Fibroblast of the conjunctiva (primary cell): ENCODE measurements at regions not wholly inside any gene's neighbourhood (a gene's known extent, or its start where the extent isn't known, plus 50 kb on each side); places are given as distances from the start of the nearest gene placed in this dataset.
"Not testable (repeated sequence)": the region's sequence is repeated elsewhere in the genome, so short reads cannot be mapped to it uniquely, and the experiment has no call there.

Experiments
- DNase-seq: peaks from one replicate; pipeline ENCODE4 v3.0.0-alpha.2; 2010; ENCODE audit warnings: low read depth

DNA sequence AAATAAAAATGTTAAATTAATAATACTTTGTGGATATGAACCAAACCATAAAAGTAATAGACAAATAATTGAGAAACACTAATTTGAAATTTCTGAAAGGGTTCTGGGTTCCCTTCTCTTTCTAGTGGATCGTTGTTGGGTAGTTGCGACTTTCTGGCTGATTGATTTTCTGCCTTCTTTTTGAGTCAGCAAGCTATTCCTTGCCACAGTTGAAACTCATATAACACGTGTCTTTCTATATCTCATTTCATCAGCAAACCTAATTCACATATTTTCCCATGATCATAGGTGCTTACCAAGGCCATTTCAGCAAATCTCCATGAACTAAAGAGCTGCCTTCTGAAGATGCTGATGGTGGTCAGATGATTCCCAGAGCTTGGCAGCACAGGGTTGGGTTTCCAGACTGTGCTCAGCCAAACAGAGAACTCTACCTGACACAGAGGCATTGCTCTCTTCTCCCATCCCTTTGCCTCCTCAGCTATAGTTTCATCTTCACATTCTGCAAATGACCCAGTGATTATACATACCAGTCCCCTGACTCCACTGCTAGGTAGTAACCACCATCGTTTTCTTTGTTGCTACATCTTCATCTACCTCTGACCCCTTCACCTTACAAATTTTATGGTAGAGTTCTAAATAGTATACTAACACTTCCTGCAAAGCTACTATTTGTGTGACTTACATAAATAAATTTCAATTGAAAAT is 383.9 kb upstream of the DPH6 start:
- DNase-seq = no peak

GRCh38 chr15:35931799-35932341 is 385.9 kb upstream of the DPH6 start:
- no peak for DNase-seq

DNA sequence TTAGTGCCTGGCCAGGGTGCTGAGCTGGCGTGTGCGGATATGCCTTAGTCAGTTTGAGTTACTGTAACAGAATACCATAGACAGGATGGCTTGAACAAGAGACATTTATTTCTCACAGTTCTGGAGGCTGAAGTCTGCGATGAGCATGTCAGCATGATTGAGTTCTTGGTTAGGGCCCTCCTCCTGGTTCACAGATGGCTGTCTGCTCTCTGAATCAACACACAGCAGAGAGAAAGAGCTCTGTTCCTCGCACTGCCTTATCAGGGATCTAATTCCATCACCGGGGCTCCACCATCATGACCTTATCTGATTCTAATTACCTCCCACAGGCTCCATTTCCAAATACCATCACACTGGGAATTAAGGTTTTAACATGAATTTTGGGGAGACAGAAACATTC is 386.6 kb upstream of the DPH6 start:
- DNase-seq = no peak

DNA sequence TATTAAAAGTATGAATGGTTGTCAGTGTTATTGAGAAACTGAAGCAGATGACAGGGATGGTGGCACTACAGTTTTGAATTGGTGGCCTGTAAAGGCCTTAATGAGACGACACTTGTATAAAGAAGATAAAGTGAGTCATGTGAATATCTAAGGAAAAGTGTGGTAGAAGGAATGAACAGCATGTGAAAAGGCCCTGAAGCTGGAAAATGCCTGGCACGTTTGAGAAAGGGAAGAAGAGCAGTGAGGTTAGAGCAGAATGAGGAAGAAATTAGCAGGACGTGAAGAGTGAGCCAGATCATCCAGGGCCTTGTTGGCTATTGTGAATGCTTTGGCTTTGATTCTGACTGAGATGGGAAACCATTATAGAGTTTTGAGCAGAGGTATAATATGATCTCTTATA is 387.6 kb upstream of the DPH6 start:
- no peak for DNase-seq

- no peak for DNase-seq
Observed at GRCh38 chr15:35934383-35935049, 388.6 kb upstream of the DPH6 start.

GRCh38 chr15:35936284-35936683 is 390.3 kb upstream of the DPH6 start:
- no peak for DNase-seq

DNA sequence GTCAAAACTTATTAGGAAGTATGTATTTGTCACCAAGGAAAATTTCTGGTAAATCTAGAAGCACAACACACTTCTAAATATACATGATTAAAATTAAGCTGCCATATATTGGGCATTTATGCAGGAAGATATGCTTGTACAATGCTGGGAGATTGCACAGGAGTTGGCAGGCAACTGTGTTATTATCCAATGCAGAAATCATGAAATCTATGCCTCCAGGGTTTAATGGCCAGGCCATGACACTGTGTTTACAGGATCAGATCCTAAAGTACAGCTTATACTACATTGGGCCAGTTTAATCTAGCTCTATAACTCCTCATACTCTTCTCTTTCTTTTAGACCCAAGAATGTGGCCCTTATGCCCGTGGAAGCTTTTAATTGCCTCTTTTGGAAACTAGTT is 391.4 kb upstream of the DPH6 start:
- DNase-seq = no peak

- DNase-seq = no peak
Observed at GRCh38 chr15:35944945-35945585, 399.1 kb upstream of the DPH6 start.

GRCh38 chr15:35953424-35953823 is 407.5 kb upstream of the DPH6 start:
- DNase-seq = no peak

DNA sequence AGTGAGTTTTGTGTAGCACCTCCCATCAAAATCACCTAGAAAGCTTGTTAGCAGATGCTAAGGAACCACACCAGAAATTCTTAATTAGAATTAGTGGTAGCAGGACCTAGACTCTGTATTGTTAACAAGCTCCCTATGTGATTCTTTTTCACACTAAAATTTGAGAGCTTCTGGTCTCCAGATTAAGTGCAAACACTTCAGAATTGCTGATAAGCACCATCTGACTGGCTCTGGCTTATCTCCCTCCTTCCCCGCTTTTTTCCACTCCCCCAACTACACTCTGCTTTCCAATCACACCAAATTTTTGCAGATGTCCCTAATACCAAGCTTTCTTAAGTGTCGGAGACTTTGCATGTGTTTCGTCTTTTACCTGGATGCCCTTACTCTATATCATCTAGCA is 410.1 kb upstream of the DPH6 start:
- no peak for DNase-seq

- no peak for DNase-seq
Observed at GRCh38 chr15:35958021-35958420, 412.1 kb upstream of the DPH6 start.

GRCh38 chr15:35958975-35959374 is 413.0 kb upstream of the DPH6 start:
- DNase-seq = no peak

GRCh38 chr15:35963326-35963725 is 417.4 kb upstream of the DPH6 start:
- DNase-seq = no peak

- DNase-seq = no peak
Observed at GRCh38 chr15:35966781-35967180, 420.8 kb upstream of the DPH6 start.

GRCh38 chr15:35967968-35968367 is 422.0 kb upstream of the DPH6 start:
- DNase-seq = not testable (repeated sequence)

DNA sequence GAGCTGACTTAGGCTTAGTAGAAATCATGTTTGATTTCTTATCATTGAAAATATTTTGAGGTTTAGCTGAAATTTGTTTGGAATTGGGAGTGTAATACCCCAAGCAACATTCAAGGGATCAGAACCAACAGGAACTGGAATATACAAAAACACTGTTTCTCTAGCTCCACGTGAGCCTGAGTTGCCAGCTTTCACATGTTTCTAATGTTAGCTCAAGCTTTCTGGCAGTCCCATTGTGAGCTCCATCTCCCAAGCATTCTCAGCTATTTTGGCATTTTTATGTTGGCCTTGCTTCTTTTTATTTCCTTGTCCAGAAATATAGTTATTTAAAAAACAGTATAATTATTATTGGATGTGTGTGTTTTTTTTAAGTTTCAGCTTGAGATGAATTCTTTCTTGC is 427.1 kb upstream of the DPH6 start:
- no peak for DNase-seq

- no peak for DNase-seq
Observed at GRCh38 chr15:35974052-35974451, 428.1 kb upstream of the DPH6 start.

DNA sequence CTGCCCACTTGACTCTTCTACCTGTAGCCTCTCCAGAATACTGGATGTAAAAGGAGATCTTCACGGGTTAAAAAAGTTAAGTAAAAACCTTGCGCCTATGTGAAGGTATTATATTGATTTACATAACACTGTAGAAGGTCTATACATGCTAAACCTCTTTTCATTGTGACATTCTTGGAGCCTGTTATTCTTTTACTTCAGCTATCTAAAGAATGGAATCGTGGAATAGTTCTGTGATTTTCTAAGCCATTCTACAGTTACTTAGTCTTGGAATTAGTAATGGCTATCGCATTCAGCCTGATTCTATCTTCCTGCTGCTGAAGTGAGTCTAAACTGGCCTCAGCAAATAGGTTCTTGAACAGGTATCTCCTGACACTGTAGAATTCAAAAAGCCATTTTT is 430.0 kb upstream of the DPH6 start:
- no peak for DNase-seq

DNA sequence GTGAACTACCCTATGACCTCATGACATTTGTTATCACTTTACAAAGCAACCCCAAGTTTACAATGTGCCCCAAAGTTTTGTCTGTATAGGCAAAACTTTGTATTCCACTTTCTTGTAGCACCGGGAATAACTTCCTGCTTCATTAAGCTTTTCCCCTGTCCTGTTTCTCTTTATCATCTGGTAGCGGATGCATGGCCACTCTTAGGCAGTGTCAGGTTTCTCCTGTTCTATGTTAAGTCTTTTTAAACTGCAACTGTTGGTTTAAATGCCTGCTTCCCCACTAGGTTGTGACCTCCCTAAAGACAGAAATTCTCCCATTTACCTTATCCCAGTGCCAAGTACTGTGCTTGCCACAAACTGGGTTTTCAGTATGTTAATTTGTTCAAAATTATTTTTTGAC is 433.6 kb upstream of the DPH6 start:
- no peak for DNase-seq

GRCh38 chr15:35980719-35981118 is 434.8 kb upstream of the DPH6 start:
- DNase-seq = no peak

GRCh38 chr15:35986191-35986721 is 440.3 kb upstream of the DPH6 start:
- DNase-seq = peak; percentile 3

DNA sequence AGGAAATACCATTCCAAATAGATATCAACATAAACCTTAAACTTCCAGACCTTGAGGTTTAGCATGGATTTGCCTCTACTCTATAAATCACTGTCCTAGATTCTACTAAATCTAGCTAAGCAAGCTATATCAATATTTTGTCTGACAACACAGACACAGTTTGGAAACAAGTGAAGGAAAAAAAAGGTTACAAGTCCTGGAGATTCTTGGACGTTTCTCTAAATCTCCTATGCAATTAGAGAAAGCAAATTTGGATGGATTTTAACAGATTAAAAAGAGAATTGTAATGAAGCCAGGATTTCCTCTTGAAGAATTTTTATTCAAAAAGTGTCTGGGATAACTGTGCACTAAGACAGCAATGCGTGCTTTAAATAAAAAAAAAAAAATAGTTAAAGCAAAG is 441.1 kb upstream of the DPH6 start:
- DNase-seq = no peak

DNA sequence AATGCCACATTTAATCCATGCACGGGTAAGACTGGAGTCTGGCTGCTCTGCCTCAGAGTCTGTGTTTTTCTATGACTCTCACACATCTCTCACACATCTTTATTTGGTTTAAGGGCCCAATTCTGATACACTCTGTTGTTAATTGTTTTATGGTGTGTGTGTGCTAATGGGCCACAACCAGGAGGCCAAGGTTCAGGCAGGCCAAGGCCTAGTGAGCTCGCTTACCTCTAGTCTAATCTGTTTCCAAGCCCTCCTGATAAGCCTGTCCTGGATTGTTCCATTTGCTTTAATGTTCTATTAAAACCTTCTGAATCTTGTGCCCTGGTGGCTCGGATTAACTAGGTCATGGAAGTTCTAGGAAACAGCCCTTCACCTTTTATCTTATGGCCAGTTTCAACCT is 445.4 kb upstream of the DPH6 start:
- no peak for DNase-seq
